Fibroblast of villous mesenchyme (primary cell): ENCODE measurements at regions not wholly inside any gene's neighbourhood (a gene's known extent, or its start where the extent isn't known, plus 50 kb on each side); places are given as distances from the start of the nearest gene placed in this dataset.

ENCODE experiments used
- DNase-seq: peaks from one replicate; pipeline ENCODE4 v3.0.0-alpha.2; 2010; ENCODE audit warnings: low read depth
- H3K4me3 ChIP-seq: 2 replicates; pipeline ENCODE4 v1.5.1; 2011; ENCODE audit warnings: low read depth, mild to moderate bottlenecking, low read length
- CTCF ChIP-seq: IDR thresholded peaks from 2 replicates; pipeline ENCODE4 v1.5.1; 2012; ENCODE audit warnings: low read depth, mild to moderate bottlenecking, low read length; ENCODE audit not compliant: insufficient read depth

GRCh38 chr21:23612210-23612609, 1995.1 kb downstream of the MRPL39 start:
- no peak for TF ChIP-seq CTCF
- DNase-seq = no peak

GRCh38 chr21:23607782-23608431, 1999.4 kb downstream of the MRPL39 start:
- H3K4me3 ChIP-seq = no peak overlapping the region
- DNase-seq = no peak
- no peak for TF ChIP-seq CTCF

More at GRCh38 chr21:23612210-23612609, 1995.1 kb downstream of the MRPL39 start:
- no peak overlapping the region for H3K4me3 ChIP-seq

- TF ChIP-seq CTCF = no peak
- no peak overlapping the region for H3K4me3 ChIP-seq
- no peak for DNase-seq
Measured at GRCh38 chr21:23601549-23601948, 2005.7 kb downstream of the MRPL39 start.

- TF ChIP-seq CTCF = no peak
- H3K4me3 ChIP-seq = no peak overlapping the region
- DNase-seq = no peak
Measured at GRCh38 chr21:23593582-23593981, 2013.7 kb downstream of the MRPL39 start.

GRCh38 chr21:23585419-23585818, 2021.9 kb downstream of the MRPL39 start:
- TF ChIP-seq CTCF = no peak
- no peak for DNase-seq
- no peak overlapping the region for H3K4me3 ChIP-seq

- H3K4me3 ChIP-seq = no peak overlapping the region
- TF ChIP-seq CTCF = no peak
- no peak for DNase-seq
Measured at GRCh38 chr21:23579573-23579972, 2027.7 kb downstream of the MRPL39 start.

- no peak for TF ChIP-seq CTCF
- no peak for DNase-seq
- H3K4me3 ChIP-seq = no peak overlapping the region
Measured at GRCh38 chr21:23578027-23578426, 2029.3 kb downstream of the MRPL39 start.
